NCI-H2029 (cell line): ENCODE measurements at regions not wholly inside any gene's neighbourhood (a gene's known extent, or its start where the extent isn't known, plus 50 kb on each side); places are given as distances from the start of the nearest gene placed in this dataset.
"Not testable (repeated sequence)": the region's sequence is repeated elsewhere in the genome, so short reads cannot be mapped to it uniquely, and the experiment has no call there.

ENCODE experiments used
- DNase-seq: peaks from one replicate; lab custom pipeline; 2025; lab: John Stamatoyannopoulos, UW

- no peak for DNase-seq
These were observed 1689.2 kb downstream of the OTOL1 start for GRCh38 chr3:163185721-163186350.

DNA sequence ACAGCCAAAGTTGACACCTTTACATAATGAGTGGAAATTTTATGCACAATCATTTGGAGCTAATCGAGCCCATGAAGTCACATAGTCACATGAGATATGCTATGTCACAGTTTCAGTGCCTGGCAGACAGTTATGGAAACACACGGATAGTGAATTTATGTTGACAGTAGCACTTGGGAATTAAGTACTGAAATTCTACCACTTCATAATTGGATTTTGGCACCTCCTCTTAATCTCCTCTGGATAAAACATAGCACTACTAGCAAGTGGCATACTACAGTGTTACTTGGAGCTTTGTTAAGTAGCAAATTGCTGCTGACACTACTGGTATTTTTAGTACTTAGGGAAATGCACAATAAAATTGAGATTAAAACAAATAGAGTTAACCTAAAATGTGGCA, 1679.4 kb downstream of the OTOL1 start:
- DNase-seq = no peak

GRCh38 chr3:163172513-163172912, 1675.9 kb downstream of the OTOL1 start:
- not testable (repeated sequence) for DNase-seq

DNA sequence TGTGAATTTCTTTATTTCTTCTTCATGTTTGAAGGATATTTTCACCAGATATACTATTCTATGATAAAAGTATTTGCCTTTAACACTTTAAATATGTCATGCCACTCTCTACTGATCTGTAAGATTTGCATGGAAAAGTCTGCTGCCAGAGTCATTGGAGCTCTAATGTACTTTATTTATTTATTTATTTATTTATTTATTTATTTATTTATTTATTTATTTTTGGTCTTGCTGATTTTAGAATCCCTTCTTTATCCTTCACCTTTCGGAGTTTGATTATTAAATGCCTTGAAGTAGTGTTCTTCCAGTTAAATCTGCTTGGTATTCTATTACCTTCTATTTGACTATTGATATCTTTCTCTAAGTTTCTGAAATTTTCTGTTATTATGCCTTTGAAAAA, 1669.6 kb downstream of the OTOL1 start:
- no peak for DNase-seq

GRCh38 chr3:163159306-163159705, 1662.7 kb downstream of the OTOL1 start:
- no peak for DNase-seq

DNA sequence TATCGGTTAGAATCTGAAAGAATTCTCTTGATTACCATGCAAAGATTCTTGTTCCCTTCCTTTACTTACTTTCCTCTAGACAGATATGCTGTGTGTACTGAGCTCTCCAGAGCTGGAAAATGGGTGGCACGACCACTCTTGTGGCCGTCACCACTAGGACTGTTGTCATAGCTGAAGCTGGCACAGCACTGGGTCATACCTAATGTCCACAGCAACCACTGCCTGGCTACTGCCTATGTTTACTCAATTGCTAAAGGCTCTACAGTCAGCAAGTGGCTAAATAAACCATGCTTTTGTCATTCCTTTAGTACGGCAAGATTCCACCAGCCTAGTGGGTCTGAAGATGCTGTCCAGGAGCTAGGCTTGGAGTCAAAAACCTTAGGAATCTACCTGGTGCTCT, 1643.0 kb downstream of the OTOL1 start:
- no peak for DNase-seq

- no peak for DNase-seq
These were observed 1641.7 kb downstream of the OTOL1 start for GRCh38 chr3:163138258-163138657.

GRCh38 chr3:163132111-163132510, 1635.5 kb downstream of the OTOL1 start:
- DNase-seq = no peak

DNA sequence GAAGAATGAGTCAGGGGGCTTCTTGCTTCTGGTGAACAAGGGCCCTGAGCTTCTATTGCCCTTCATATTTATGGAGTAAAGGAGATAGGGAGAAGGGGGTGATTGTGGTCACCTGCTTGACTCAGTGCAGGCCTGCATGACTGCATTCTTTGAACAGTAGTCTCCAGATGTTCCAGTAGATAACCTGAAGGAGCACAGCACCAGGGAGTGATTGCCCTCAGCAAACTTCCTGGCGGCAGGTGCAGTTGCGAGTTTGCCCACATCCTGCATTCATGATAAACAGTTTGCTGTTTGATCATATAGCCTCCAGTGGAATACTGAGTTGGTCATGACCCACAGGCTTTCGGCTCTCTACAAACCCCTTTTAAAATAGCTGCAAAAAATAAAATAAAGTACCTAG, 1632.7 kb downstream of the OTOL1 start:
- no peak for DNase-seq

- no peak for DNase-seq
These were observed 1629.5 kb downstream of the OTOL1 start for GRCh38 chr3:163126115-163126514.
